NCI-H345 (cell line): ENCODE measurements at regions not wholly inside any gene's neighbourhood (a gene's known extent, or its start where the extent isn't known, plus 50 kb on each side); places are given as distances from the start of the nearest gene placed in this dataset.

Experiments used
- DNase-seq: peaks from one replicate; lab custom pipeline; 2025; lab: John Stamatoyannopoulos, UW

DNA sequence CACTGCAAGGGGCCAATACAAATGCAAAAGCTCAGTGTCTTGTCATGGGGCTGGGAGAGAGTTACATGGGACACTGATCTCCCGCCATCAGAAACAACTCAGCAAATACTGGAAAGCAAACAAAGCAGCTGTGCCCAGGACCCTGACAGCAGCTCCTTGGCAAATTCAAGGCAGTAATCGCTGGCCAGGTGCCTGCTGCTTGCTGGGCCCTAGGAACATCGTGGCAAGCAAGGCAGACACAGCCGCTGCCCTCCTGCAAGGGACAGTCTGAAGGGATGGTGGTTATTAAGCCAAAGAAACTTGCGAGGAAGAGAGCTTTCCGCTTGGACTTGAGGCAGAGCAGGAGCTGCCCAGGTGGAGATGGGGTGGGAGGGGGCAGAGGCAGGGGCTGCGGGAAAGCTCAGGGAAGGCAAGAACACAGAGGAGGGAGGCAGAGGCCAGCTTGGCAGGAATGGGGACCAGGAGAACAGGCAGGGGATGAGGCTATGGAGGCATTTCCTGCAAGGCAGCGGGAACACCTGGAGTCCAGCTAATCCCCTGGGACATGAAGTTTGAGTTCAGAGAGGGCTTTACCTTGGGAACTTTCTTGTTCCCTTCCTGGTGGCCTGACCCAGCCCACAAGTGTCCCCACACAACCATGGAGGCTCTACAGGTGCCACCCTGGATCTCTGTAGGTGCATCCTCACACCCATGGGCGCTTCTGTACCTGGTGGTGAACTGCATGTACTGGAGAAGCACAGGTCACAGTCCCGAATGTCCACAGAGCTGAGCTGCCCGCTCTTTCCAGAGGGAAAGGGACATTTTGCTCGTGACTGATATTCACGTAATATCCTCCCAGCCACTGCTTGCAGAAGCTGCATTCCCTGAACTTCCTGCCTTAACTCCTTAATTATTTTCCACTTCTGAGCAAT lies 78.7 kb upstream of the ATP2B2 start:
- DNase-seq: no peak

DNA sequence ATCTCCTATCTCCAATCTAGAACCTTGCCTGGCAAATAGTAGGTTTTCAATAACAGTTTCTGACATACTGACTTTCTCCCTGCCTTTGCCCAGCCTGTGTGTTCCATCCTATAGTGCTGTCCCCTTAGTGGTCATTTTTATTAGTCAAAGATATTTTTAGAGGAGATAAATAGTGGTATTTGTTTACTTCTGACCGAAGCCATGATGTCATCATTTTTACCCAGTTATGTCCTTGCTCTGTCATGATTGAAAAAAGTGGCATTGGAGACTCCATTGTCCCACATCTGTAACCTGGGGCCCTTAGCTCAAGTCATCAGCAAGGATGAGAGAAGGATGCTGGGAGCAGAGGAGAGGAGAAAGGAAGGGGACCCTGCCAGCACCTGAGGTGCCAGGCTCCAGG lies 80.6 kb upstream of the ATP2B2 start:
- DNase-seq: no peak

DNA sequence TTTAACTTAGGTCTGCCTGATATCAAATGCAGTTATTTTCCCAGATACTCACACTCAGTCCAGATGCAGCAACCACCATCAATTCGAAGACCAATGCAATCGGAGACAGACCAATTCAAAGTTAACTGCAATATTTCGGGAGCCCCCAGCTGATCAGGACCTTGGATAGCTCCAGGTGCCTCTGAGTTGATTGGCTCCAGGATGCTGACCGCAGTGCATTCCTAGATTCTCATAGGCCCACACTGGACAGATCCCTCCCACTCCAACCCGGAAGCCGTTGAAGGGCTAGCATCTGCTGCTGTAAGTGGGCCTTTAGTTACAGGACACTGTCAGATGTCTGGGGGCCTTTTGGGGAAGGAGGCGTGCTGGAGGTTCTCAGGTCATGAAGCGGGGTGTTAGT lies 89.5 kb upstream of the ATP2B2 start:
- no peak for DNase-seq

DNA sequence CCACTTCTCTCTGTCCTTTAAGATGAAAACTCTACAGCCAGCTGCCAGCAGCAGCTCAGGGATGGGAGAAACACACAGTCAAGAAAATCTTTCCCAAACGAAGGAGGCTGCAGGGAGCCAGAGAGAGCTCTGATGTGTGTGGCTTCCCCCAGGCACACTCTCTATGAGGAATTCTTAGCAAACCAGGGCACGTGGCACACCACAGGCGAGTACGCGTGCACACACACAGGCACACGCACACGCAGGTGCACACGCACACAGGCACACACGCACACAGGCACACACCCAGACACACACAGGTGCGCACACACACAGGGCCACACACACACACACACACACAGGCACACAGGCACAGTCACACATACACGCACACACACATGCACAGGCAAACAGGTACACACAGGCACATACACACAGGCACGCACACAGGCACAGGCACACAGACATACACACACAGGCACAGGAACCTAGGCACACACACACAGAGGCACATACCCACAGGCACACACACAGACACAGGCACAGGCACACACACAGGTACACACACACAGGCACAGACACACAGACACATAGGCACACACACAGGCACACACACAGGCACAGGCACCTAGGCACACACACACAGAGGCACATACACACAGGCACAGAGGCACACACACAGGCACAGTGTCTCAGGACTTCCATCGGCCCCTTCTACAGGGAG lies 91.5 kb upstream of the ATP2B2 start:
- DNase-seq: no peak

DNA sequence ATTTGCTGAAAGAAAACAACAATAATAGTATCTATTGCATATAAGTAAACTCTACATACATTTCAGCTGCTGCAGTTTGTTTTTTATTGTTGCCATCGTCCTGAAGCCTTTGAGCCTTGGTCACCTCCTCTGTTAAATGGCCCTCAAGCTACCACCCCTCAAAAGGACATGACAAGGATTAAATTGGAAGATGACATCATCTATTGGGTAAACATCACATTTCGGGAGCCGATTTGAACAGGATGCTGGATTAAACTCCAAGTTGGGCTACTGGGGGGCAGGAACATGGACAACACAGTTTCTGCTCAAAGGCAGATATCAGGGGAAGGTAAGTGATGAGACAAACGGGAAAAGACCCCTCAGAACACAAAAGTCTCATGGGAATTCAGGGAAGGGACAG lies 92.3 kb upstream of the ATP2B2 start:
- DNase-seq: no peak

DNA sequence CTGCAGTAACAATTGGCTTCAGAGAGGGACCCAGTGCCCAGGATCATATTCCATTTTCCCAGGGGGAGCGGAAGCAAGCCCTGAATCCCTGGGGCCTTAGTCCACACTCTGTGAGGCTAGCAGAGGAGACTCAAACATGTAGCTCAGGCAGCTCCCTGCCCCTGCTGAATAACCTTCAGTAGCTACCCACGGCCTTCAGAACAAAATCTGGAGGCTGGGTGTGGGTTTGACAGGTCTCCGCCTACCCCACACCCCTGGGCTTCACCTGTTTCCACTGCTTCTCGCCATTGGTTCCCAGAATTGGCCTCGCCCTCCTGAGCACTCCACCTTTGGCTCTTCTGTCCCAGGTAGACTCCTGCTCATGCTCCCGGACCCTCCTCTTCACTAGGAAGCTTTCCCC lies 93.6 kb upstream of the ATP2B2 start:
- peak; percentile 22 for DNase-seq

DNA sequence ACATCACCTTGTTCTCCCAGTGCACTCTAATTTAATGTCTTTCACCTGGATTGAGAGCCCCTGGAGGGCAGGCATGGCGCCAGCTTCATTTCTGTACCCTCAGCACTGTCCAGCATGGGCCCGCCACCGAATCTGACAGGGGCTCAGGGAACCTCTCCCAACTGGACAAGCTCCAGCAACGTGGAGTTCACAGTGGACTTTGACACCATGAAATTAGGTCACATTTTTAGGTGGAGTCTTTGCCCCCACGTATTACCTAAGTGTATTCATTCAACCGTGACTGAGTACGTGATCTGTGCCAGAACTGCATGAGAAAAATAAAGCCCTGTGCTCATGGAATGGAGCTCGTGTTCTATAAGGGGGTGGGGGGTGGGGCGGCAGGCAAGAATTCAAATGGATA lies 94.1 kb upstream of the ATP2B2 start:
- DNase-seq: peak; percentile 45

DNA sequence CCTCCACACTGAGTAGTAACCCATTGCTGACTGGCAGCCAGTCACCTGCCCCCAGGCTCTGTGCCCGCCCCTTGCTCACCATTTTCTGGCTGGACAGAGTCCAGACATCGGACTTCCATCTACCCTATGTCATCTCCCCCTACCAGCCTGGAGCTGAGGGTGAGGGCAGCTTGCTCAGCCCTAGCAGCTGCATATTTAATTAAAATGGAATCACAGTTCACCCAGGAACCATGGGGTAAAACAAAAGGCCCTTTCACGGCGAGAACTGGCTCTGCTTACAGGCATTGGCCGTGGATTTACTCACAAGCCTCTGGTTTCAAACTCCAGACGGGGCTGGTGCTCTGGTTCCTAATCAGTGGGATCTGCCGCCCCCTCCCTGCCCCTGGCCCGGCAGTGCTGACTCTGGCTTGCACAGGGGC lies 94.9 kb upstream of the ATP2B2 start:
- DNase-seq: no peak

DNA sequence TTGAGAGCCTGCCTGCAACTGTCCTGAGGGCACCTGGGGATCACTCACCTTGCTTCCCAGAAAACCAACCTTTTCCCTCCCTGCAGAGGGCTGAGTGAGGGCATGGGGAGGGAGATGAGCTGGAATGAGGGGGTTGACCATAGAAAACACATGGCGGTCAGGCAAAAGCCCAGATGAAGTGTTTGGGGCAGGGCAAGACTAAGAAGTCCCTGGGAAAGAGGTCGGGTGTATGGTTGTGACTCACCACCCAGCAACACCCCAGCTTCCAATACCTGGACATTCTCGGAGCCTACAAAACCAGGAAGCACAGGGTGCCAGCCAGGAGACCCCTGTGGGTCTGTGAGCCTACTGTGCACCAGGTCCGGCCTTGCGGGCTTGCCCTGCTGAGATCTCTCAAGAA lies 95.3 kb upstream of the ATP2B2 start:
- DNase-seq: no peak

DNA sequence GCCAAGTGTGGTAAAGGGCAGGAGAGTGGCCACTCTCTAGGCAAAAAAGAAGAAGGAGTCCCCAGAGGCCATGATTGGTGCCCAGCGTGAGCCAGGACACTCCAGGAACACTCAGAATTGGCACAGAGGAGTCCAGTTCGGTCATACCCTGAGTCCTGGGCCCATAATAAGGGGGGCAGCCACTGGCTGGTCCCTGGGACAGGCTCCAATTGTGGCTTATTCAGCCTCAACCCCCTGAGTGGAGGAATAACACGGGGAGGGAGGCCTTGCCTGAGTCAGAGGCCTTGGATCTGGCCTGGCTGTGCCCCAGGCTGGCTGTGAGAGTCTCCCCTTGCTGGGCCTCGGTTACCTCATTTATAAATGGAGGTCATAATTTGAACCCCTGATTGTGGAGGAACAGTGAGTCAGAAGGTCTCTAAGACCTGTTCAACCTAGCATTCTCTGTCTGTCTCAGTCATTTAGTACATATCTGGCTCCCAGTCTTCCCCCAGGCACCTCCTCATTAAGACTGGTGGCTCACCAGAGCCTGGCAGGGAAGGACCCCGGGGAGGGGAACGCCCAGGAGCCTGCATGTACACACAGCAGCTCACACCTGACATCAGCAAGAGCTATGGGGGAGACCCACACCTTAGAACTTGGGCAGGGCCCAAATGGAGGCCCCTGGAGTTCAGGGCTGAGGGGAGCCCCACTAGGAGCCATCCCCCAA lies 95.9 kb upstream of the ATP2B2 start:
- DNase-seq: no peak

DNA sequence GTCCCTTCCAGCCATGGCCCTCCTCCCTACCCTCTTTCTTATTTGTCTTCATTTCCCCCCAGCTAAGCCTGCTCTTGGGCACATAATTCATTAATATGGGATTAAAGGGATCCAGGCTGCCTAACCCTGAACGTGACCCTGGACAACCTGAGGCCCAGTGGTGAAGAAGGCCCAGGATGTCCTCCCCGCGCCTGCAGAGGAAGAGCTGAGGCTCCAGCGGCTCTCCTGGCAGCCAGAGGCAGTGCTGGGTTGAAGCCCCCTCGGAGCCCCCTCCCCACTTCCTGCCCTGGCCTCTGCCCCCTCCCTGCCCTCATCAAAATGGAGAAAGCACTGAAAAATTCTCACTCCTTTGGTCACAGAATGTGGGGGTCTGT lies 96.5 kb upstream of the ATP2B2 start:
- no peak for DNase-seq

DNA sequence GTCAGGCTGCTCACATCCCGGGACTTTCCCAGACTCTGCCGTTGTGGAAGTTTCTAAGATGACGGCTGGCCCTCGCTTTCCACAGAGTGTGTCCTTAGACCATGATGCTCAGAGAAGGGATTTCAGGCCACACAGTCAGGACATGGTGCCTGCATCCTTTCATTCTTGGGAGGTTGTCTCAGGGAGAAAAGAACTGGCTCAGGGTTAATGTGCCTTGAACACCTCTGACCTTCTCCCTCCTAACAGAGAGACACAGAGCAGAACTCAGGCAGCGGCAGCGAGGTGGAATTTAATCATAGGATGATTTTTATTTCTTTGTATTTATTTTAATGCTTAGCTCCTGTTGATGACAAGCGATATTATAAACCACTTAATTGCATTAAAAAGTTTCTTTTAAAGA lies 96.9 kb upstream of the ATP2B2 start:
- no peak for DNase-seq

DNA sequence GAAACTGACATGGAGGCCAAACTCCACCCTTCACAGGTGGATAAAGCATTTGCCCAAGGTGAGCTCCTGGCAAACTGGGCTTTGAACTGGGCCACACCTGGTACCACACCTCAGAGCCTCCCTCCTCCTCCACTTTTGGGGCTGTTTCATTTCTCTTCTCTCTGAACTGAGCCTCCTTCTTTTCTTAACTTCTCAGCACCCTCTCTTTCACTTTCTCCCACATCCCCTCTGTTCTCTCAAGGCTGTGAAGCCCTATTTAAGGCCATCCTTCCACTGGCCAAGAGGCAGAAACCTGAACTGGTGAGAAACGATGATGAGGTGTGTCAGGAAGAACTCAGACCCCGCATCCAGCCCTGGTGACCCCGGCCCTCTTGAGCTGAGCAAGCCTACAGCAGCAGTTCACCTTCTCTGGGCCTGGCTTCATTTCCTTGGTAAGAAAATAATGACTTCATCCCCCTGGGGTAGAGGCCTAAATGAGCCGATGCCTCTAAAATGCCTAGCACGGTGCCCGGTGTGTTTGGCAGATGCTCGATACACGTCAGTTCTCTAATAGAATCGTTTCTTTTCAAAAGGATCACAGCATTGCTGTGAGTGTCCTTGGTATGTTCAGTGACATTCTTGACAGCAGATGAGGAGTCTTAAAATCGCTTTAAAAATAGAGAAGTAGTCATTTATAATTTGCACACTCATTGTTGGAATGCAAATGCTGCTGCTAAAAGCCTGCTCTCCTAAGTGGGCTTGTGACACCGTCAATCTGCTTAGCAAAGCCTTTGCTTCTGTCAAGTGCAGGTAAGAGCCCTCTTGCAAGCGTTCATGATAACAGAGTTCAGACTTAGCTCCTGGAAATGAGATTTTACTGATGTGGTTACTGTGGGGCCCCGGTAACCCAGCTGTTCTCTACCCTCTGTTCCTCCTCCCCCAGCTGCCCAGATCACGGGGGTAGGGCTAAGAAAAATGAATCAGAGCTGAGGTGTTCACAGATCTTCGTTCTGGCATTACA lies 97.7 kb upstream of the ATP2B2 start:
- no peak for DNase-seq

DNA sequence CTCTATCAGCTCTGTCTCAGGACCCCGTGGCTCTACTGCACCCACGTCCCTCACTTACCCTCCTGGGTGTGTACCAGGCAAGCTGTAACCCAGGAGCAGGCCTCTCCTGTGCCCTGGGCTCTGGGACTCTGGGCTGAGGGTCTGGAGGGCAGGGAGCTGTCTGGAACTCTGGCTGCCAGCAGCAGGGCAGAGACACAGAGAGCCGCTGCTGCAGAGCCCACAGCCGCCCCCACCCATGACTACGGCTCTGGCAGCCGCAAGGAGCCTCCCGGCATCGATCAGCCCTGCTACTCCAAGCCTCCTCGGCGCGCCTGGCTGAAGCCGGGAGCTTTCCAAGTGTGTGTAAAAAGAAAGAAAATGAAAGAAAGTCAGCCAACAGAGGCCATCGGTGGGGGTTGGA lies 103.7 kb upstream of the ATP2B2 start:
- no peak for DNase-seq

DNA sequence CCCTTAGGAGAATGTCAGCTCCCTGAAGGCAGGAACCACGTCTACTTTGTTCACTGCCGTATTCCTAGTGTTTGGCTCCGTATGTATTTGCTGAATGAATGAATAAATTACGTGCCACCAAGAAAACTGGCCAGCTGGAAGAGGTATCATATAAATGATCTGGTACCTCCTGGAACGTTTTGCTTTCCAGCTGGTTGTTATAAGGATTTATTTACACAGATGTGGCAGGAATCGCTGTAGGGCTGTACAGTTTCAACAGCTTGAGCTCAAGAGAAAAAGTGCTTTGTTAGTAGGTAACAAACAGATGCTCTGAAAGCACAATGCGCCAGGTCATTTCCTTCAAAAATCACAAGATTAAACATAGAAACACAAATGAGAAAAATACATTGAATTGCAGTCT lies 108.8 kb upstream of the ATP2B2 start:
- DNase-seq: peak; percentile 64

DNA sequence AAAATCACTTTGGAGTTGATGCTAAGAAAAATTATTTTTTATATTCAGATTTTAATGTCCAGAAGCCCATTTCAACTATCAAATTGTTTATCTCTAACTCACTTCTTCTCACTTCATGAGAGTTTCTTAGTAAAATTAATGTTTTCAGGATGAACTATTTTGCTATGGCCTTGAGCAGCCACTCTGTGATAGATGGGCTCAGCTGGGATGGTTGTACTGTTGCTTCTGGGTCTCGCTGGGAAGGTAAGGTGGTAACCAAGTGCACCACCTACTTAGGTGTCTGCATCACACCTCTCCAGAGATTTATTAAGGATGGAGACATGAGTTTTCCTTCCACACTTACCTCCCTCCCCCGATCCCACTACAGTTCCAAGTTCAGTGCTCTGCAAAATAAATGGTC lies 110.3 kb upstream of the ATP2B2 start:
- no peak for DNase-seq

DNA sequence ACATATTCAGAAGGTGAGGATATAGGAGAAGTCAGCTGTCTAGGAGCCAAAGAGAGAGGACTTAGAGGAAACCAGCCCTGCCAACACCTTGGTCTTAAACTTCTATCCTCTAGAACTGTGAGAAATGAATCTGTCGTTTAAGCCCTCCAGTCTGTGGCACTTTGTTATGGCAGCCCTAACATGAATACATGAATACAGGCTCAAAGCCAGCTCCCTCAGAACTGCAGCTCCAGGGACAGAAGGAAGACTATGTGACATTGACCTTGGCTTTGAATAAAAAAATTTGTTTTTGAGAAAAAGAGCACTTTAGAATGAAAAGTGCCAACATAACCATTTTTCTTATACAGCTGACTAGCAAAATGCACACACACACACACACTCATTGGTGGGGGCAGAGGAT lies 110.9 kb upstream of the ATP2B2 start:
- DNase-seq: no peak

DNA sequence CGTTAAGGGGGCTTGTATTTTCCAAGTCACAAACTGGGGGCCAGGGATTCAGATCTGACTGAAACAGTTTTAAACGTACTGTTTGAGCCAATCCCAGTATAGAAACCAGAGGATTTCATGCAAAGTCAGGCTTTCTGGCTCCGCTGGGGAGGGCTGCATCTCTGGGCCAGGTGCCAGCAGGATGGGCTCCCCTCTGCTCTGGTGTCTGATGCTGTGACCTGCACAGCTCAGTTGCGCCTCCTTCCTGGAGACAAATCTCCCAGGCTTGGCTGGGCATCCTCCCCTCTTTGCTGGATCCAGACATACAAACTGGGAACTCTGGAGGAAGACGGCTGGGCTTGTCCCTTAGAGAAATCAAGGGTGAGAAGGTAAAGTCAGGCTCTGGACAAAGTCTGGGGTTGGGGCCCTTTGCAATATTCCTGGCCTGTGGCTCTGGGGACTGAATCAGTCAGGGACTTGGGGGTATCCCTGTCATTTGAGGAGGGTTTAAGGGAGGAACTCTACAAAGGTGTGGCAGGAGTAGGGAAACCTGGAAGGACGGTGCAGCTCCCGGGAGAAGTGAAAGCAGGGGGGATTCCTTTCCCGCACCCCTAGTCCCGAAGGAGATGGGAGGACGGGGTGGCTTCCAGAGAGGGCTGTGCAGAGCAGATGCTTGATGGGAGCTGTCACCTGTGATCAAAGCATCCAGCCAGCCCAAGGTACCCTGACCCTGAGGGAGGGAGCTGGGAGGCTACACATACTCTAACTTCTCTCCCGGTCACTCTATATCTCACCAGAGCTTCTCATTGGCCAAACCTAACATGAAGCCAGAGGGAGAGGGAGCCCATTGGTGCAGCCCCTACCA lies 114.8 kb upstream of the ATP2B2 start:
- DNase-seq: no peak

DNA sequence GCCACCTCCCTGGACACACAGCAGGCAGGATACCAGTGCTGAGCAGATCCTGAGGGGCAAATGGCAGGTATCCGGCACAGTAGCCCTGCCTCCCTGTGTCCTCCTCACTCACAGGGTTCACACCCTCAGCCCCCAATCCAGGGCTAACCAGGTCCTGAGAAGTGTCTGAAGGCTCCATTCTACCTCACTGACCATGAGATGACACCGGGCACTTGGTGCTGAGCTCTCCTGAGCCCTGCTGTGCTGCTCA lies 115.4 kb upstream of the ATP2B2 start:
- no peak for DNase-seq

DNA sequence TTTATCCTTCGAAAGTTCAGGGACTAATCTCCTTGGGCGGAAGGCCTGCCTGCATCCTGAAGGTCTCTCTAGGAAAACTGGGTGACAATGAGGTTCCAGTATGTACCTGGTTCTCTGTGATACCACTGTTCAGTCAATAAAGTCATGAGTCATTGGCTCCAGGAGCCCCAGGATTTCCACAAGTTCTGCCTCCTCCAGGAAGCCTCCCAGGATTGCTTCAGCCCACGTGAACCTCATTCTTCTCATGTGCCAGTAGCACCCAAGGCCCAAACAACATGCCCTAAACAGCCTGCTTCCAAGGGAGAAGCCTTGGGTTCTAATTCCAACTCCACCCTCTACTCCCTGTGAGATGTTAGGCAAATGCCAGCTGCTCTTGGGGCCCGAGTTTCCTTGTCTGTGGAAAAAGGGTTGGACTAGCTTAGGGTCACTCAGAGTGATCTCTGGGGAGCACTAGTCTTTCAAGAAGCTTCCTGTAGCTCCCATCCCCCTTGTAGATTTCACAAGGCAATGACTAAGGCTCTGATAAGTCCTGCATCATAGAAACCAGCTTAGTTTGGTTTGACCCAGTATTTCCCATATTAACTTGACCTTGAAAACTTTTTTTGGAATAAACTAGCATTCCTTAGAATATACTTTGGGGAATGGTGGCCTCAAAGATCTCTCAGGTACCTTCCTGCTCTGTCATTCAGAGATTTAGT lies 118.3 kb upstream of the ATP2B2 start:
- no peak for DNase-seq

DNA sequence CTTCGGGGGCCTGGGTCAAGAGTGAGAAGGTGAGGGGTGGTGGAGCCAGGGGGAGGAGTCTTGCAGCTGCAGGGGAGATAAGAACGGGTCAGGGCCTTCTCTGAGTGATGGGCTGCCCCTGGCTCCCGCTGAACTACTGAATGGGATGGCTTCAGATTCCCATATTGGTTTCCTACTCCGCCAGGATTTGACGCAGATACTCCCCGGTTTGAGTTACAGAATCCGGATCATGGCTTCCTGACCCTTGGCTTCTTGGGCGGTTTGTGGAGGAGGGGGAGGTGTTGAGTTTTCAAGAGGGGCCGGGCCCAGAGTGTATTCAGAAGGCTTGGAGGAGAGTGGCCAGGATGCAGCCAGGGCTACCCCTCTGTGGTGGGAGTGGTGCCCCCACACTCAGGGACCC lies 119.9 kb upstream of the ATP2B2 start:
- DNase-seq: no peak
